ENCODE measurements at regions not wholly inside any gene's neighbourhood (a gene's known extent, or its start where the extent isn't known, plus 50 kb on each side); places are given as distances from the start of the nearest gene placed in this dataset.

- H3K4me1 Mint-ChIP-seq: peaks cover 3% of the 10 kb centered on the region
- H3K9me3 Mint-ChIP-seq: no peaks in the 10 kb centered on the region
- CTCF ChIA-PET: no interaction called here
- H3K27ac Mint-ChIP-seq: no peak overlapping the region
- H3K4me3 Mint-ChIP-seq: no peak overlapping the region
- DNase-seq: no peak
- no peaks in the 10 kb centered on the region for H3K36me3 Mint-ChIP-seq (ENCODE audit: low read depth)
- no peak for TF ChIP-seq CTCF (IDR thresholded peaks at IDR 0.05)
- peaks cover 7% of the 10 kb centered on the region for H3K27me3 Mint-ChIP-seq
- intact Hi-C loops (cut with micrococcal nuclease): no loop called here
- ATAC-seq (ENCODE audit: low read depth): no peak
- POLR2A ChIA-PET: no interaction called here
Observed at GRCh38 chr2:100194951-100195350, 52.6 kb upstream of the AFF3 start.

GRCh38 chr2:100193291-100193710 is 50.9 kb upstream of the AFF3 start:
- ATAC-seq (ENCODE audit: low read depth) (no peak), DNase-seq (no peak)
- no peak overlapping the region for H3K27ac Mint-ChIP-seq
- intact Hi-C loops (cut with micrococcal nuclease): no loop called here
- no peak for TF ChIP-seq CTCF (IDR thresholded peaks at IDR 0.05)
- H3K4me1 Mint-ChIP-seq: peaks cover 3% of the 10 kb centered on the region
- CTCF ChIA-PET: no interaction called here
- peaks cover 7% of the 10 kb centered on the region for H3K27me3 Mint-ChIP-seq
- no peaks in the 10 kb centered on the region for H3K36me3 Mint-ChIP-seq (ENCODE audit: low read depth)
- no peaks in the 10 kb centered on the region for H3K9me3 Mint-ChIP-seq
- POLR2A ChIA-PET: no interaction called here
- no peak overlapping the region for H3K4me3 Mint-ChIP-seq

- H3K27ac Mint-ChIP-seq: no peak overlapping the region
Observed at GRCh38 chr2:100192825-100193224, 50.4 kb upstream of the AFF3 start.

GRCh38 chr2:100192300-100192699 is 49.9 kb upstream of the AFF3 start:
- ChIA-PET POLR2A (no interaction called here), CTCF (no interaction called here)
- Mint-ChIP-seq H3K4me1 (peaks cover 3% of the 10 kb centered on the region), H3K4me3 (no peak overlapping the region), H3K36me3 (ENCODE audit: low read depth) (no peaks in the 10 kb centered on the region), H3K27me3 (peaks cover 7% of the 10 kb centered on the region), H3K27ac (no peak overlapping the region), H3K9me3 (no peaks in the 10 kb centered on the region)
- no peak for ATAC-seq (ENCODE audit: low read depth)
- intact Hi-C loops (cut with micrococcal nuclease): no loop called here
- DNase-seq: no peak
- no peak for TF ChIP-seq CTCF (IDR thresholded peaks at IDR 0.05)

More at GRCh38 chr2:100192825-100193224, 50.4 kb upstream of the AFF3 start:
- CTCF ChIA-PET: no interaction called here
- TF ChIP-seq CTCF (IDR thresholded peaks at IDR 0.05): no peak
- ATAC-seq (ENCODE audit: low read depth) (no peak), DNase-seq (no peak)
- POLR2A ChIA-PET: no interaction called here
- Mint-ChIP-seq H3K4me3 (no peak overlapping the region), H3K36me3 (ENCODE audit: low read depth) (no peaks in the 10 kb centered on the region), H3K4me1 (peaks cover 3% of the 10 kb centered on the region), H3K27me3 (peaks cover 7% of the 10 kb centered on the region), H3K9me3 (no peaks in the 10 kb centered on the region)
- intact Hi-C loops (cut with micrococcal nuclease): no loop called here

All from activated B cell treated with CpG ODN at 0.5 μM for 24 hours (primary cell).